ENCODE measurements at regions not wholly inside any gene's neighbourhood (a gene's known extent, or its start where the extent isn't known, plus 50 kb on each side); places are given as distances from the start of the nearest gene placed in this dataset.
"Not testable (repeated sequence)": the region's sequence is repeated elsewhere in the genome, so short reads cannot be mapped to it uniquely, and the experiment has no call there.

GRCh38 chr18:14301255-14301654 is 169.0 kb upstream of the ZNF519 start:
- H3K27ac ChIP-seq (ENCODE audit: low read length in 2 of 2); H3K4me1 ChIP-seq (ENCODE audit: control insufficient read depth in 2 of 2, insufficient read depth in 2 of 2, low read length in 2 of 2); H3K4me2 ChIP-seq (replicated peaks; ENCODE audit: low read depth, low read length, poor library complexity, severe bottlenecking); H3K27ac Mint-ChIP-seq; H3K36me3 ChIP-seq (replicated peaks in 1 of 2; ENCODE audit: control extremely low read depth in 1 of 2, control insufficient read depth in 1 of 2, extremely low read depth in 1 of 2, insufficient read depth in 2 of 2, low read length in 1 of 2); ATAC-seq (ENCODE audit: low read depth); CTCF ChIA-PET; intact Hi-C loops (cut with micrococcal nuclease); DNase-seq; H2AFZ ChIP-seq (ENCODE audit: insufficient read depth, low read depth, low read length, poor library complexity, severe bottlenecking); H4K20me1 ChIP-seq (ENCODE audit: control insufficient read depth, insufficient read depth, low read length, poor library complexity, severe bottlenecking); H3K9me3 Mint-ChIP-seq (ENCODE audit: insufficient read depth); H3K9ac ChIP-seq (ENCODE audit: low read length); H3K9me3 ChIP-seq (ENCODE audit: control extremely low read depth in 1 of 3, control insufficient read depth in 2 of 3, insufficient read depth in 1 of 3, low read length in 2 of 3); H3K4me3 ChIP-seq (ENCODE audit: control extremely low read depth in 1 of 5, extremely low read depth in 1 of 5, insufficient read depth in 1 of 5, low read depth in 2 of 5, low read length in 4 of 5); H3K27me3 ChIP-seq (replicated peaks in 1 of 4; ENCODE audit: control extremely low read depth in 1 of 4, control insufficient read depth in 3 of 4, insufficient read depth in 4 of 4, low read length in 3 of 4); H3K4me1 Mint-ChIP-seq; H3K27me3 Mint-ChIP-seq; POLR2A ChIA-PET; H3K4me3 Mint-ChIP-seq; H3K79me2 ChIP-seq (ENCODE audit: control insufficient read depth, insufficient read depth, low read length): not testable (repeated sequence)
- 98% methylated on average over 4 of the region's 7 CpGs for WGBS (ENCODE audit: insufficient coverage)

DNA sequence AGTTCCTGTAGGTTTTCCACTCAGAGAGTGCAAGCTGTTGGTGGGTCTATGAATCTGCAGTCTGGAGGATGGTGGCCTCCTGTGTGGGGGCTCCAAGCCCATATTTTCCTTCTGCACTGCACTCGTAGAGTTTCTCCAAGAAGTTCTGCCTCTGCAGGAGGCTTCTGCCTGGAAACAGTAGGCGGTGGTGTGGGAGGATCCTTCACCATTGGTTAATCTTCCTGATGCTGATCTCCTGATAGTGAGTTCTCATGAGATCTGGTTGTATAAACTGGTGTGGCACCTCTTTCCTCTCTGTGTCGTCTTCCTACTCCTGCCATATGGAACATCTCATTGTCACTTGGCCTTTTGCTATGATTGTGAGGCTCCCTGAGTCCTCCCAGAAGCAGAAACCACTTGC is 162.8 kb upstream of the ZNF519 start:
- H3K4me3 Mint-ChIP-seq; H3K36me3 ChIP-seq (replicated peaks in 1 of 2; ENCODE audit: control extremely low read depth in 1 of 2, control insufficient read depth in 1 of 2, extremely low read depth in 1 of 2, insufficient read depth in 2 of 2, low read length in 1 of 2); H3K4me2 ChIP-seq (replicated peaks; ENCODE audit: low read depth, low read length, poor library complexity, severe bottlenecking); H3K27ac ChIP-seq (ENCODE audit: low read length in 2 of 2); H3K4me1 Mint-ChIP-seq; CTCF ChIA-PET; H2AFZ ChIP-seq (ENCODE audit: insufficient read depth, low read depth, low read length, poor library complexity, severe bottlenecking); H3K27ac Mint-ChIP-seq; H3K27me3 ChIP-seq (replicated peaks in 1 of 4; ENCODE audit: control extremely low read depth in 1 of 4, control insufficient read depth in 3 of 4, insufficient read depth in 4 of 4, low read length in 3 of 4); H3K79me2 ChIP-seq (ENCODE audit: control insufficient read depth, insufficient read depth, low read length); H3K9ac ChIP-seq (ENCODE audit: low read length); H3K4me1 ChIP-seq (ENCODE audit: control insufficient read depth in 2 of 2, insufficient read depth in 2 of 2, low read length in 2 of 2); POLR2A ChIA-PET; H3K9me3 ChIP-seq (ENCODE audit: control extremely low read depth in 1 of 3, control insufficient read depth in 2 of 3, insufficient read depth in 1 of 3, low read length in 2 of 3); DNase-seq; H4K20me1 ChIP-seq (ENCODE audit: control insufficient read depth, insufficient read depth, low read length, poor library complexity, severe bottlenecking); H3K9me3 Mint-ChIP-seq (ENCODE audit: insufficient read depth); intact Hi-C loops (cut with micrococcal nuclease); H3K4me3 ChIP-seq (ENCODE audit: control extremely low read depth in 1 of 5, extremely low read depth in 1 of 5, insufficient read depth in 1 of 5, low read depth in 2 of 5, low read length in 4 of 5); H3K27me3 Mint-ChIP-seq; ATAC-seq (ENCODE audit: low read depth): not testable (repeated sequence)
- WGBS (ENCODE audit: insufficient coverage), result 100% methylated on average over 1 of the region's 3 CpGs

DNA sequence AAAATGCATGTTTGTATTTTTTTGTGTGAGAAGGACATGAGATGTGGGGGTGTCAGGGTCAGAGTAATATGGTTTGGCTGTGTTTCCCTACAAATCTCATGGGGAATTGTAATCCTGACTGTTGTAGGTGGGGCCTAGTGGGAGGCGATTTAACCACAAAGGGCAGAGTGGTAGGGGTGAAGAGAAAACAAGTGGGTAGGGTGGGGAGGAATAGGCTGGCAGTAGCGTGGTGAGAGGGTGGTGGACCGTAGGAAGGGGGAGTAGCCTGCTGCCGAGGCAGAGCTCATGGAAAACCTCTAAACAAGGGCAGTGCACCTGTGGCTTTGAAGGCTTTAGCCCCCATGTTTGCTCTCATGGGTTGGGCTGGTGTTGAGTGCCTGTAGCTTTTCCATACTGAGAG is 152.8 kb upstream of the ZNF519 start:
- Mint-ChIP-seq H3K4me1 (no peaks in the 10 kb centered on the region), H3K4me3 (no peak overlapping the region), H3K27ac (no peak overlapping the region), H3K27me3 (no peaks in the 10 kb centered on the region), H3K9me3 (ENCODE audit: insufficient read depth) (peaks cover 2% of the 10 kb centered on the region)
- no peak overlapping the region for H3K4me3 ChIP-seq (ENCODE audit: control extremely low read depth in 1 of 5, extremely low read depth in 1 of 5, insufficient read depth in 1 of 5, low read depth in 2 of 5, low read length in 4 of 5)
- DNase-seq (no peak), ATAC-seq (ENCODE audit: low read depth) (no peak)
- WGBS (ENCODE audit: insufficient coverage), result 57% methylated on average over 4 of the region's 4 CpGs
- TF ChIP-seq CTCF (IDR thresholded peaks at IDR 0.05) (no peak), EZH2 (IDR thresholded peaks at IDR 0.05; ENCODE audit: borderline replicate concordance, insufficient read depth, low read depth, low read length, poor library complexity, severe bottlenecking) (no peak)
- H3K4me2 ChIP-seq (replicated peaks; ENCODE audit: low read depth, low read length, poor library complexity, severe bottlenecking), result no peak overlapping the region
- no peak overlapping the region for H2AFZ ChIP-seq (ENCODE audit: insufficient read depth, low read depth, low read length, poor library complexity, severe bottlenecking)
- H3K27me3 ChIP-seq (replicated peaks in 1 of 4; ENCODE audit: control extremely low read depth in 1 of 4, control insufficient read depth in 3 of 4, insufficient read depth in 4 of 4, low read length in 3 of 4), result no peaks in the 10 kb centered on the region
- H3K79me2 ChIP-seq (ENCODE audit: control insufficient read depth, insufficient read depth, low read length), result no peaks in the 10 kb centered on the region
- POLR2A ChIA-PET, result no interaction called here
- no peaks in the 10 kb centered on the region for H3K36me3 ChIP-seq (replicated peaks in 1 of 2; ENCODE audit: control extremely low read depth in 1 of 2, control insufficient read depth in 1 of 2, extremely low read depth in 1 of 2, insufficient read depth in 2 of 2, low read length in 1 of 2)
- no peaks in the 10 kb centered on the region for H3K4me1 ChIP-seq (ENCODE audit: control insufficient read depth in 2 of 2, insufficient read depth in 2 of 2, low read length in 2 of 2)
- no peaks in the 10 kb centered on the region for H3K9me3 ChIP-seq (ENCODE audit: control extremely low read depth in 1 of 3, control insufficient read depth in 2 of 3, insufficient read depth in 1 of 3, low read length in 2 of 3)
- CTCF ChIA-PET, result no interaction called here
- no peaks in the 10 kb centered on the region for H4K20me1 ChIP-seq (ENCODE audit: control insufficient read depth, insufficient read depth, low read length, poor library complexity, severe bottlenecking)
- intact Hi-C loops (cut with micrococcal nuclease), result no loop called here
- H3K9ac ChIP-seq (ENCODE audit: low read length), result no peak overlapping the region
- H3K27ac ChIP-seq (ENCODE audit: low read length in 2 of 2), result no peak overlapping the region

All from B cell (primary cell).